ENCODE measurements at regions not wholly inside any gene's neighbourhood (a gene's known extent, or its start where the extent isn't known, plus 50 kb on each side); places are given as distances from the start of the nearest gene placed in this dataset.

DNA sequence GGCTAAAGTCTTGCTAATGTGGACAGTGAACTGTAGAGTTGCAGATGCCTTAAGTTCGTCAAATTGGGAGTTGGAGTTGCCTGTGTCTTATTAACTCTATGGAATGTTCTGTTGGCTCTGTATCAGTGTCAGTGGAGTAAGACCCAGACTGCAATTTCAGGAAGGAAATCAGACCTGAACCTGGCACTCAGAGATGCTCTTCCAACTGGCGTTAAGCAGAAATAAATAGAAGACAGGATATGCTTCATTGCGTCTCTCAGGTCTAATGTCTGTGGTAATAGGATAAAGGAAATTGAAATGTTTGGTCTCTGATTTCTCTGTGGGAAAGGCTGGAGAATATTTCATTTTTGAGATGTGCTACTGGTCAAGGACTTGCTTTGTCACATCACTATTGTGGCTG is 846.7 kb upstream of the ID2 start:
- 91 to 97% methylated on average over 3 of the region's 3 CpGs for WGBS, 2 experiments (ENCODE audit: insufficient coverage in 1 of 2, insufficient read length in 1 of 2)
- Histone ChIP-seq H3K36me3 (ENCODE audit: control insufficient read depth, insufficient read depth, low read length) (no peaks in the 10 kb centered on the region), H3K27me3 (ENCODE audit: control insufficient read depth, insufficient read depth, low read length, poor library complexity, severe bottlenecking) (no peaks in the 10 kb centered on the region), H3K9ac (ENCODE audit: extremely low read depth, low read length, poor library complexity, severe bottlenecking) (no peak overlapping the region), H3K9me3 (ENCODE audit: control insufficient read depth, low read length) (no peaks in the 10 kb centered on the region), H3K27ac (ENCODE audit: low read depth, low read length) (no peak overlapping the region), H3K4me1 (ENCODE audit: control insufficient read depth, insufficient read depth, low read length) (no peaks in the 10 kb centered on the region), H3K4me3 (ENCODE audit: low read length) (no peak overlapping the region)
- no peak overlapping the region for H3K27ac Mint-ChIP-seq
- H3K27me3 Mint-ChIP-seq (ENCODE audit: insufficient read depth), result peaks cover 12% of the 10 kb centered on the region
- H3K4me3 Mint-ChIP-seq, result no peak overlapping the region
- TF ChIP-seq, protein P1, sequence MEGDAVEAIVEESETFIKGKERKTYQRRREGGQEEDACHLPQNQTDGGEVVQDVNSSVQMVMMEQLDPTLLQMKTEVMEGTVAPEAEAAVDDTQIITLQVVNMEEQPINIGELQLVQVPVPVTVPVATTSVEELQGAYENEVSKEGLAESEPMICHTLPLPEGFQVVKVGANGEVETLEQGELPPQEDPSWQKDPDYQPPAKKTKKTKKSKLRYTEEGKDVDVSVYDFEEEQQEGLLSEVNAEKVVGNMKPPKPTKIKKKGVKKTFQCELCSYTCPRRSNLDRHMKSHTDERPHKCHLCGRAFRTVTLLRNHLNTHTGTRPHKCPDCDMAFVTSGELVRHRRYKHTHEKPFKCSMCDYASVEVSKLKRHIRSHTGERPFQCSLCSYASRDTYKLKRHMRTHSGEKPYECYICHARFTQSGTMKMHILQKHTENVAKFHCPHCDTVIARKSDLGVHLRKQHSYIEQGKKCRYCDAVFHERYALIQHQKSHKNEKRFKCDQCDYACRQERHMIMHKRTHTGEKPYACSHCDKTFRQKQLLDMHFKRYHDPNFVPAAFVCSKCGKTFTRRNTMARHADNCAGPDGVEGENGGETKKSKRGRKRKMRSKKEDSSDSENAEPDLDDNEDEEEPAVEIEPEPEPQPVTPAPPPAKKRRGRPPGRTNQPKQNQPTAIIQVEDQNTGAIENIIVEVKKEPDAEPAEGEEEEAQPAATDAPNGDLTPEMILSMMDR (conservative IDR thresholded peaks at IDR 0.05), result no peak
- H3K4me1 Mint-ChIP-seq, result peaks cover 19% of the 10 kb centered on the region
- H3K9me3 Mint-ChIP-seq, result peaks cover 3% of the 10 kb centered on the region
- DNase-seq, result no peak
- no peaks in the 10 kb centered on the region for H3K36me3 Mint-ChIP-seq (ENCODE audit: low read depth)

DNA sequence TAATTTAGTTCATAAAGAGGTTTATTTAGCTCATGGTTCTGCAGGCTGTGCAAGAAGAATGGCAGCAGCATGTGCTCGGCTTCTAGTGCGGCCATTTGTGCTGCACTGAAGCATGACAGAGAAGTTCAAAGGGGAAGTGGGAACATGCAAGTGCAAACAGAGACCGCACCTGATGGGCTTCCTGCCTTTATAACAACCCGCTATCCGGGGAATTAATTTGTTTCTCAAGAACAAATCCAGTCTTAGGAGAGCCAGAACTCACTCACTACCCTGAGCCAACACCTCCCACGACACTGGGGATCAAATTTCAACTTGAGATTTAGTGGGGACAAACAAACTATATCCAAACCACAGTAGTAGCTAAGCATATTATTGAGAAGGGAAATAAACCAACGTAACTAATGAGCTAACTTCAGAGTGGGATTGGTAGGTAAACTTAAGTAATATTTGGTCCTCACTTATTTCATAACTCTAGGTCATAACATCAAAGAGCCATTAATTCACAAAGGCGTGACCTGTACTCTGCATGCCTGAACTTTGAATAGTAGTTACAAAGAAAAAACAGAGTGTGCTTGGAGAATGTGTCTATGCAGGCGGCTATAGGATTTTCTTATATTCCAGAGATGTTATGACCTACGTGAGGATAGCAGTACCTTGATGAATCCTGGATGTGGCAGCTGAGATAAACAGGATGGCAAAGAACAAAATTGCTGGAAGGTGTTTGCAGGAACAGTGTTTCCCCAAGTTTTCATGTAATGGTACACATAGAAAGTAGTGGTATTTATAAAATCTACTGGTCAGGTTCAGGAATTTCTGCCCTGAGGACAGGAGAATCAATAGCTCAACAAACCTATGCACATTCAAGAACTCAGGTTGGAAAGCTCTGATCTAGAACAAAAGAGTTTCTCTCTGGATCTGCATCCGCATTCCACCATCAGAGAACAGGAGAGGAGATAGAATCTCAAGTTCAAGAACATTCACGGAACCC is 845.9 kb upstream of the ID2 start:
- Histone ChIP-seq H3K27me3 (ENCODE audit: control insufficient read depth, insufficient read depth, low read length, poor library complexity, severe bottlenecking) (no peaks in the 10 kb centered on the region), H3K27ac (ENCODE audit: low read depth, low read length) (no peak overlapping the region), H3K9me3 (ENCODE audit: control insufficient read depth, low read length) (no peaks in the 10 kb centered on the region), H3K4me3 (ENCODE audit: low read length) (no peak overlapping the region), H3K36me3 (ENCODE audit: control insufficient read depth, insufficient read depth, low read length) (no peaks in the 10 kb centered on the region), H3K9ac (ENCODE audit: extremely low read depth, low read length, poor library complexity, severe bottlenecking) (no peak overlapping the region), H3K4me1 (ENCODE audit: control insufficient read depth, insufficient read depth, low read length) (no peaks in the 10 kb centered on the region)
- TF ChIP-seq, protein P1 (conservative IDR thresholded peaks at IDR 0.05), result no peak
- 86 to 93% methylated on average over 7 to 11 of the region's 12 CpGs for WGBS, 2 experiments (ENCODE audit: insufficient coverage in 1 of 2, insufficient read length in 1 of 2)
- no peak for DNase-seq
- Mint-ChIP-seq H3K27ac (no peak overlapping the region), H3K9me3 (peaks cover 11% of the 10 kb centered on the region), H3K27me3 (ENCODE audit: insufficient read depth) (peaks cover 12% of the 10 kb centered on the region), H3K36me3 (ENCODE audit: low read depth) (no peaks in the 10 kb centered on the region), H3K4me1 (peaks cover 19% of the 10 kb centered on the region), H3K4me3 (no peak overlapping the region)

DNA sequence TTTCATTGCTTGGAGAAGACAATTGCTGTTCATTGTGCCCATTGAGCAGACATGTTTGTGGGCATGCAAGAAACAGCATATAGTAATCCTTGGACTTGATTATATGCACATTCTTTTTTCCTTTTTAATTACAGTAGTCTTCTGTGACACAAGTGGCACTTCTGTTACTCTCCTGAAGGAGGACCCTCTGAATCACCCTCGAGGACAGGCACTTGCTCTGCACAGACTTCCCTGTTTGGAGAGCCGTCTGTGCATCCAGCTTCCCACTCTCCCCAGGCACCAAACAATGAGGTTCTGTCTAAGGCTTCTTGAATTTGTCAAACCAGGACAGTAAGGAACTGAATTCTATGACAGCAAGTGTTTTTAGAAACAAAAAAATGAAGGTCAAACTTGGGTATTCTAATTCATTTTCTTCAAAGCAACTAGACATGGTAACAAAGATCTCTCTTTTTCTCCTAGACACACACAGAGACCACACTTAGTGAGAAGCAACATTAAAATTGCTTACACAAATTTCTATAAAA is 844.6 kb upstream of the ID2 start:
- Histone ChIP-seq H3K9me3 (ENCODE audit: control insufficient read depth, low read length) (no peaks in the 10 kb centered on the region), H3K4me3 (ENCODE audit: low read length) (no peak overlapping the region), H3K4me1 (ENCODE audit: control insufficient read depth, insufficient read depth, low read length) (no peaks in the 10 kb centered on the region), H3K36me3 (ENCODE audit: control insufficient read depth, insufficient read depth, low read length) (no peaks in the 10 kb centered on the region), H3K9ac (ENCODE audit: extremely low read depth, low read length, poor library complexity, severe bottlenecking) (no peak overlapping the region), H3K27me3 (ENCODE audit: control insufficient read depth, insufficient read depth, low read length, poor library complexity, severe bottlenecking) (no peaks in the 10 kb centered on the region), H3K27ac (ENCODE audit: low read depth, low read length) (no peak overlapping the region)
- Mint-ChIP-seq H3K4me1 (peaks cover 19% of the 10 kb centered on the region), H3K27me3 (ENCODE audit: insufficient read depth) (peaks cover 12% of the 10 kb centered on the region), H3K4me3 (no peak overlapping the region), H3K9me3 (peaks cover 21% of the 10 kb centered on the region), H3K27ac (no peak overlapping the region), H3K36me3 (ENCODE audit: low read depth) (no peaks in the 10 kb centered on the region)
- WGBS, 2 experiments (ENCODE audit: insufficient coverage in 1 of 2, insufficient read length in 1 of 2), result 86% methylated on average over 2 of the region's 2 CpGs; no CpG with 5 or more reads in 1 of the 2 experiments
- TF ChIP-seq, protein P1 (conservative IDR thresholded peaks at IDR 0.05), result peak; percentile 57
- DNase-seq, result peak; percentile 29

All from endodermal cell (in vitro differentiated cells).